ENCODE measurements at regions not wholly inside any gene's neighbourhood (a gene's known extent, or its start where the extent isn't known, plus 50 kb on each side); places are given as distances from the start of the nearest gene placed in this dataset.

GRCh38 chr18:40402052-40402451 lies 1553.0 kb upstream of the PIK3C3 start:
- DNase-seq = no peak

GRCh38 chr18:40388121-40388520 lies 1566.9 kb upstream of the PIK3C3 start:
- no peak for DNase-seq

- no peak for DNase-seq
Observed at GRCh38 chr18:40387130-40387787, 1567.8 kb upstream of the PIK3C3 start.

GRCh38 chr18:40382197-40382596 lies 1572.8 kb upstream of the PIK3C3 start:
- DNase-seq = no peak

GRCh38 chr18:40380686-40381439 lies 1574.2 kb upstream of the PIK3C3 start:
- no peak for DNase-seq

DNA sequence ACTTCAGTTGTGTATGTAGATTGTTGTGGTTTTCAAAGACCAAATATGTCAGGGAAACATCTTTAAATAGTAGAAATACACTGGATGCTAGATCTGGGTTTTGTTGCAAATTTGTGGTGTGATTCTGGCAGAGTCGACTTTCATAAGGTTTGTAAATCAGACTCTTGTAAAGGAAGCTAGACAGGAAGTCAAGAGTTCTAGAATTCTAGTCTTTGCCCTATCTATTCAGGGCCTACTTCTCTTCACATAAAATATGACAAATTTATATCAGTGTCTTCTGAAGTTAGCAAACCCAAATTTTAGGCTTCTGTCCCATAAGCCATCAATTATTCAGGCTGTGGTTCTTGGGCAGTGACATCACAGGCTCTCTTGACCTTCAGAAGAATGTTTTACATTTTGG lies 1579.2 kb upstream of the PIK3C3 start:
- DNase-seq = no peak

GRCh38 chr18:40371673-40372072 lies 1583.4 kb upstream of the PIK3C3 start:
- no peak for DNase-seq

GRCh38 chr18:40367576-40367975 lies 1587.5 kb upstream of the PIK3C3 start:
- no peak for DNase-seq

GRCh38 chr18:40366521-40366920 lies 1588.5 kb upstream of the PIK3C3 start:
- no peak for DNase-seq

- DNase-seq = no peak
Observed at GRCh38 chr18:40365526-40365925, 1589.5 kb upstream of the PIK3C3 start.

GRCh38 chr18:40360558-40360957 lies 1594.5 kb upstream of the PIK3C3 start:
- DNase-seq = no peak

DNA sequence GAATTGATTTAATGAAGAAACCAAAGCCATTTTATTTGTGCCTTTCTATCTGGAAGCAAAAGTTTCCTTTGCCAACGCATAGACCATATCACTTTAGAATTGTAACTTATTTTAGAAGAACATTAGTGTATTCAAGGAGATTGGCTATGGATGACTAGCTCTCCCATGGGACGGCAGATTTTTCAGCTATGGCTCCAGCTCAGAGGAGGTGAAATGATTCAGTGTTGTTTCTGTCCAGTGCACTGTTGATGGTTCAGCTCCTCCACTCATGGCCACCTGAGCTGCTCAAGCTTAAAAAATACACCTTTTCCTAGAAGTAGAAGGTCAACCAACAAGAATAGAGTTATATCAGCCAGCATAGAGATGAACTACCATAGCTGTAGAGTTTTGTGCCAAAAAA lies 1597.5 kb upstream of the PIK3C3 start:
- no peak for DNase-seq

DNA sequence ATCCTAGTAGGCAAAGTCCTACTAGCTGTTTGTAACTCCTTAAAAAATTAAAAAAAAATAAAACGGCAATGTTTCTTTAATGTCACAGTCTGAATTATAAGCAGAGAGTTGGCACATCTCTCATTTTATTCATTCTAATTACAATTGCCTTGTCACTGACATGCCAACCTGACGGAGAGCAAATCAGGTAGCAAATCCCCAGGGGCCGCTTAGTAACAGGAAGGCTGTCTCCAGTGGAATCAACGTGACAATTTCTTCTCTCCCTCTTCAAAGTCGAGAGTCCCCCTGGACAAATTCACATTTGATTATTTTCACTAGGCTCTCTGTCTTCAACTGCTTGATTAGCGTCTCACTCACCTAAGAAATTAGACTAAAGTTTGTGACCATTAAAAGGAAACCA lies 1598.9 kb upstream of the PIK3C3 start:
- no peak for DNase-seq

DNA sequence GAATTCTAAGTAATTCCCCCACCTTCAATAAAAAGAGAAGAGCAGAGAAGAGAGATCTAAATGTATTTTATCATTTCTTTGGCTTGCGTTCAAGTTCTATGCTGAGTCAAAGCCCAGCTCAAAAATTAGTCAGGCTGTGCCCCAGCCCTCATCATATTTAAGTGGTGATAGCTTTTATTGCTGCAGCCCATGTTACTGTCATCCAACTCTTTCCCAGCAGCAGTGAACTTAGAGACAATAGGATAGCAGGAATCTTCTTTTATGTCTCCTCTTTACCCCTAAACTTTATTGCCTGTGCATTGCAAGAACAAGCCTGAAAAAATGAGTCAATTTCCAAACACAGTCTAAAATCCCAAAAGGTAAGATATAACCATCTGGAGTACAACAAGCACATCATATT lies 1599.3 kb upstream of the PIK3C3 start:
- no peak for DNase-seq

DNA sequence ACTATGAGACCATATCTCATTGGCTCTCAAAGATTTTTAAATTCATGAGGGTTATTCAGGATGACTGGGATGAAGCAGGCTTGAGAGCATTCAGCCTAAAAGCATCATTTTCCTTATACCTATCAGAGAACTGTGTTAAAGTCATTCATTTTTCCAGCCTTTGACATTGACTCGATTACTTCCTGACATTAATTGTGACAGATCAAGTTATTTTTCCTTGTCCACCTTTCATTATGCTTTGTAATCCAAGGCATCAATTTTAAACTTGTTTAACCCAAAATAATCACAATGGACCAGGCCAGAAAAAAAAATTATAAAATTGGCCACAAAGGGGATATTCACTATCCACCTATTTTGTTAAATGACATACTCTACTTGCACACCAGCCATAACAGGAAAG lies 1606.8 kb upstream of the PIK3C3 start:
- DNase-seq = no peak

GRCh38 chr18:40347261-40347660 lies 1607.8 kb upstream of the PIK3C3 start:
- no peak for DNase-seq

DNA sequence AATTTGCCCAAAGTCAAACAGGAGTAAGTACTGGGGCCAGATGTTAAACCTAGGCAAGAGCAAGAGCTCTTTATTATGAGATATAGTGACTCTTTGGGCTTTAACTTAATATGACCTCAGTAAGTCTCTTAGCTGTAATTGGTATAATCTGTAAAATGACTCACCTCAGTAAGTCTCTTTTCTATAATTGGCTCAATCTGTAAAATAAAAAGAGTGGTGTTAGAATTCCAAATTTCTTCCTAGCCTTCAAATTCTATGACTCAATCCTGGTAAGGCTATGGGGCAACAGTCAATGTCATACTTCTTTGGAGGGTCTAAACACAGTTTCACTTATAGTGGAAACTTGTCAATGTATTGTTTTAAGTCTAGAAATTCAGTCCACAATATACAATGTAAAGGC lies 1608.9 kb upstream of the PIK3C3 start:
- DNase-seq = no peak

- DNase-seq = no peak
Observed at GRCh38 chr18:40341701-40342100, 1613.3 kb upstream of the PIK3C3 start.

- no peak for DNase-seq
Observed at GRCh38 chr18:40338284-40338683, 1616.8 kb upstream of the PIK3C3 start.

GRCh38 chr18:40326985-40327384 lies 1628.0 kb upstream of the PIK3C3 start:
- no peak for DNase-seq

DNA sequence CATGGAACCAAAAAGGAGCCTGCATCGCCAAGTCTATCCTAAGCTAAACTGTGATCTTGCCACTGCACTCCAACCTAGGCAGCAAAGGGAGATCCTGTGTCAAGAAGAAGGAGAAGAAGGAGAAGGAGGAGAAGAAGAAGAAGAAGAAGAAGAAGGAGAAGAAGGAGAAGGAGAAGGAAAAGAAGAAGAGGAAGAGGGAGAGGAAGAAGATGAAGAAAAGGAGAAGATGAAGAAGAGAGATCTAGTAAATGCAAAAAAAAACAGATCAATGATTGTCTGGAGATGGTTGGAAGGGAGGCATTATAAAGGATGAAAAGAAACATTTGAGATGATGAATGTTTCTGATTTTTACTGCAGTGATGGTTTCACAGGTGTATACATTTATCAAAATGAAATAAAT lies 1629.0 kb upstream of the PIK3C3 start:
- DNase-seq = no peak

GRCh38 chr18:40314199-40314598 lies 1640.8 kb upstream of the PIK3C3 start:
- no peak for DNase-seq

DNA sequence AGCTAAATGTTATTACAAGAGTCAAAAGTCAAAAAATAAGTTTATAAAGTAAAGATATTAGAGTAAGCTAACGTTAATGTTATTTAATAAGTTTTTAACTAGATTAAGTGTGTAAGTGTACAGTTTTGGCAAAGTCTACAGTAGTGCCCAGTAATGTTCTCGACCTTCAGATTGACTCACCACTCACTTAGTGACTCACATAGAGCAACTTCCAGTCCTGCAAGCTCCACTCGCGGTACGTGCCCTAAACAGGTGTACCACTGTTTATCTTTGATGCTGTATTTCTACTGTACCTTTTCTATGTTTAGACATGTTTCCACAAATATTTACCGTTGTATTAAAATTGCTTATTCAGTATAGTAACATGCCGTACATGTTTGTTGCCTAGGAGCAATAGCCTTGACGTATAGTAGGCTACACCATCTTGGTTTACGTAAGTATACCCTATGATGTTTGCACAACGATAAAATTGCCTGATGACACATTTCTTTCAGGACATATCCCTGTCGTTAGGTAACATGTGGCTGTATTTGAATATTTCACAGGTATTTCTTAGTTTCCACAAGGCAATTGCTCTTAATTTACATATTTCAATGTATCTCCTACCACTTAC lies 1641.9 kb upstream of the PIK3C3 start:
- DNase-seq = no peak

GRCh38 chr18:40307627-40308026 lies 1647.4 kb upstream of the PIK3C3 start:
- no peak for DNase-seq
